AG04450 (cell line): ENCODE measurements at regions not wholly inside any gene's neighbourhood (a gene's known extent, or its start where the extent isn't known, plus 50 kb on each side); places are given as distances from the start of the nearest gene placed in this dataset.

Experiments used
- CTCF ChIA-PET: fragments of 300-600, 350-600 bp; formaldehyde crosslinking; extraction: SDS; loops from one replicate; lab custom pipeline; 2022; ENCODE audit warnings: antibody characterized with exemption, inconsistent platforms; lab: Charles Lee
- POLR2A ChIA-PET: fragments of 350-600 bp; formaldehyde crosslinking; extraction: SDS; loops from one replicate; lab custom pipeline; 2021; ENCODE audit warnings: antibody characterized with exemption, inconsistent platforms; lab: Yijun Ruan, JAX
- DNase-seq: peaks from one replicate; pipeline ENCODE4 v3.0.0-alpha.2; 2011; ENCODE audit warnings: low read depth, low spot score
- H3K27ac ChIP-seq: one replicate; pipeline ENCODE4 v1.5.1; 2012; ENCODE audit warnings: low read depth, low read length, control low read depth
- H3K27me3 ChIP-seq: one replicate; pipeline ENCODE4 v1.6.0; 2012; ENCODE audit warnings: low read length; ENCODE audit not compliant: control insufficient read depth, insufficient read depth
- H3K4me3 ChIP-seq: 2 replicates; pipeline ENCODE4 v1.5.1; 2011; ENCODE audit warnings: mild to moderate bottlenecking, low read depth, low read length, control low read depth
- H3K9me3 ChIP-seq: 2 replicates; pipeline ENCODE4 v1.5.1; 2012; ENCODE audit warnings: low read length; ENCODE audit not compliant: control insufficient read depth, insufficient read depth
- CTCF ChIP-seq: IDR thresholded peaks from 2 replicates; pipeline ENCODE4 v1.5.1; 2011; ENCODE audit warnings: low read depth, low read length, control low read depth, inconsistent platforms

DNA sequence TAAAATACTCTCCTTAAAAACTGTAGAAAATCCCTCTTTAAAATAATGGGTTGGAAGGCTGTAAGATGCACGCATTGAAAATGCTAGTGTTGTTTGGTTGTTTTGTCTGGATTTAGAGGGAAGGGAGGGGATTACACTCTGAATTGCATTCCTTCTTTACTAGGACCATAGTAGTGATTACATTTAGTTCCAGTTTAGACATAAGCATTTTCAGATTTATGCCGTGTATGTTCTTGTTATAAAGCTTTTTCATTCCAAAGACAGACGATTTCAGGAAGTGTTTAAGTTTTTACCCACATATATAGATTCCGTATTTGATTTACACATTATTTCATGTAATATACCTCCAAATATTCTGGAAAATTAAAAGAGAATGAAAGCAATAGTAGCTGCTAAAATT is 538.4 kb downstream of the PTPRC start:
- no peak for TF ChIP-seq CTCF
- Histone ChIP-seq H3K9me3 (no peaks in the 10 kb centered on the region), H3K27me3 (no peaks in the 10 kb centered on the region), H3K27ac (no peak overlapping the region), H3K4me3 (no peak overlapping the region)
- ChIA-PET POLR2A (no interaction called here), CTCF (no interaction called here)
- no peak for DNase-seq

GRCh38 chr1:199178646-199179045 is 539.8 kb downstream of the PTPRC start:
- H3K9me3 ChIP-seq, result no peaks in the 10 kb centered on the region
- POLR2A ChIA-PET, result no interaction called here
- DNase-seq, result no peak
- CTCF ChIA-PET, result interaction anchor here (0.6 kb wide), 1 partner anchor 407 kb away, joined by 3 read pairs; no protein-coding TSS in a partner anchor
- H3K4me3 ChIP-seq, result no peak overlapping the region
- TF ChIP-seq CTCF, result no peak
- H3K27ac ChIP-seq, result no peak overlapping the region
- H3K27me3 ChIP-seq, result no peaks in the 10 kb centered on the region

DNA sequence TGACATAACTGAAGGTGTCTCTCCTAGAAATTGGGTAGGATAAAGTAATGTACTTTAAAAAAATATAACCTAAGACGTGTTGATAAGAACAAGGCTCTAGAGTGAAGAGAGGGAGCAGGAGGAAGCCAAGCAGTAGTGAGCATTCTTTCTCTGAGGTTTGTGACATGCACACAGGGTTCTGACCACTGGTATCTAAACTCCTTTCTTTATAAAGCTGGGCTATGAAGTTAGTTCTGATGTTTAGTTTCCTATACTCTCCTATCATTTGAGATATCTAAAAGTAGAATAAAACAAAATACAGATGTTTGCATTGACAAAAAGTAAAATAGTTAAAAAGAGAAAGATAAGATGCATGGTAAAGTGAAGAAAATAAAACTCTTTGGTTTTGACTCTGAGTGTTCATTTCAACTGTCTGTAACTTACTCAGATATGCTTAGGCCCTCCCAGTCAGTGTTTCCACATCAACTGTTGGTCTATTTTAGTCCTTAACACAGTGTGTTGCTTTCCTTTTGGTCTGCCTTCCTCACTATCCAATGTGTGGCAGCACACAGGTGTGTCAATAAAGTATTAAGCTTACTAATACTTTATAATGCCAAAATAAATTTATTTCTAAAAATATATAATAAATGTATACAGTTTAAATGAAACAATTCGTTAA is 543.5 kb downstream of the PTPRC start:
- no peaks in the 10 kb centered on the region for H3K27me3 ChIP-seq
- DNase-seq, result no peak
- H3K9me3 ChIP-seq, result no peaks in the 10 kb centered on the region
- POLR2A ChIA-PET, result no interaction called here
- no peak overlapping the region for H3K4me3 ChIP-seq
- no peak for TF ChIP-seq CTCF
- no peak overlapping the region for H3K27ac ChIP-seq
- CTCF ChIA-PET, result interaction anchor here (1.7 kb wide), 1 partner anchor 69 kb away, joined by 6 read pairs; no protein-coding TSS in a partner anchor

DNA sequence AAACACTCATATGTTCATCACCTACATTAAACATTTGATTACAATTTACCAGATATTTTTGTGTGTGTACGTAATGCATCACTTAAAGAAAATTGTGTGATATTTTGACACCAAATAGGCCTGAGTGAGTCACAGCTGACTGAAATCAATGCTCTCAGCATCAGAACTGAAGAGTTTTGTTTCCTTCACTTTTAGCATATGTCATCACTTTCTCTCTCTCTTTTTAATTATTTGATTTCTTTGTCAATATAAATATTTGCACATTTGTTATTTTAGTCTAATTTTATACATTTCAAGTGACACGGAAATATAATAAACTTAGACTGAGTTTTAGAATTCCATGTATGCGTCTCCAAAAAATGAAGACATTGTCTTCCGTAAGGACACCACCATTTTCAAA is 545.3 kb downstream of the PTPRC start:
- Histone ChIP-seq H3K27ac (no peak overlapping the region), H3K27me3 (no peaks in the 10 kb centered on the region), H3K9me3 (no peaks in the 10 kb centered on the region), H3K4me3 (no peak overlapping the region)
- POLR2A ChIA-PET, result no interaction called here
- DNase-seq, result no peak
- no peak for TF ChIP-seq CTCF
- CTCF ChIA-PET, result interaction anchor here (0.6 to 1.7 kb wide), 2 partner anchors 71 to 518 kb away, joined by 3 to 6 read pairs; no protein-coding TSS in a partner anchor

DNA sequence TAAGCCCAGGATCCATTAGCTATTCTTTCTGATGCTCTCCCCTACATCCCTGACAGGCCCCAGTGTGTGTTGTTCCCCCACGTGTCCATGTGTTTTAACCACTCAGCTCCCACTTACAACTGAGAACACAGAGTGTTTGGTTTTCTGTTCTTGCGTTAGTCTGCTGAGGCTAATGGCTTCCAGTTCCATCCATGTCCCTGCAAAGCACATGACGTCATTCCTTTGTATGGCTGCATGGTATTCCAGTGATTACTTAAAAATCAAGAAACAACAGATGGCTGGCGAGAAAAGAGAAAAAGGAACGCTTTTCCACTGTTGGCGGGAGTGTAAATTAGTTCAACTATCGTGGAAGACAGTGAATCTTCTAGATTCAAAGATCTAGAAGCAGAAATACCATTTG is 556.0 kb downstream of the PTPRC start:
- no peak for TF ChIP-seq CTCF
- Histone ChIP-seq H3K27ac (no peak overlapping the region), H3K9me3 (no peaks in the 10 kb centered on the region), H3K4me3 (no peak overlapping the region), H3K27me3 (no peaks in the 10 kb centered on the region)
- POLR2A ChIA-PET, result no interaction called here
- DNase-seq, result no peak
- CTCF ChIA-PET, result no interaction called here
